LNCAP (cell line): ENCODE measurements at regions not wholly inside any gene's neighbourhood (a gene's known extent, or its start where the extent isn't known, plus 50 kb on each side); places are given as distances from the start of the nearest gene placed in this dataset.
A peak's percentile ranks its signal among the peaks of the same experiment; 100 is the strongest.

Experiments used
- CTCF ChIP-seq: fragments of 450-650 bp; IDR thresholded peaks from 2 replicates; pipeline ENCODE4 v1.5.1; 2017; ENCODE audit warnings: mild to moderate bottlenecking

- TF ChIP-seq CTCF: no peak
Measured at GRCh38 chr9:2324742-2325141, 296.8 kb upstream of the VLDLR start.

GRCh38 chr9:2332663-2333062 lies 288.9 kb upstream of the VLDLR start:
- TF ChIP-seq CTCF: no peak

- no peak for TF ChIP-seq CTCF
Measured at GRCh38 chr9:2335260-2335659, 286.3 kb upstream of the VLDLR start.

- peak; percentile 50; the same call in 1 of the 2 replicates for TF ChIP-seq CTCF
Measured at GRCh38 chr9:2336055-2336454, 285.5 kb upstream of the VLDLR start.

DNA sequence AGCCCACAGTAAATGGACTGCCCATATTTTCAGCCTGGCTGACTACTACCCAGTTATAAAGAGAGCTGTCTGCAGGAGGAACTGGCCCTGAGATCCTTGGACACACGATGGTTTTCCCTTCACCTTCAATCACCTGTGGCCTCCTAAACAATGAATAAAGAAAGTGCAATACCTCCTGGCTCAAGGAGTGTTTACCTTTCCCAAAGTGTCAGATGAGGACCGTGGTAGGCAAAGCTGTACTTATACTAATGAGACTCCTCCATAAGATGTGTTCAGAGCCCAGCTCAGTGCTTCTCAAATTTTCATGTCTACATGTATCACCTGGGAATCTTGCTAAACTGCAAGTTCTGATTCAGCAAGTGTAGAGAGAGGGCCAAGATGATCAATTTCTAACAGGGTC lies 284.5 kb upstream of the VLDLR start:
- no peak for TF ChIP-seq CTCF

- TF ChIP-seq CTCF: no peak
Measured at GRCh38 chr9:2337627-2338026, 284.0 kb upstream of the VLDLR start.

- TF ChIP-seq CTCF: no peak
Measured at GRCh38 chr9:2338777-2339365, 282.7 kb upstream of the VLDLR start.

- no peak for TF ChIP-seq CTCF
Measured at GRCh38 chr9:2339416-2339815, 282.2 kb upstream of the VLDLR start.
